HepG2 (cell line): ENCODE measurements at regions not wholly inside any gene's neighbourhood (a gene's known extent, or its start where the extent isn't known, plus 50 kb on each side); places are given as distances from the start of the nearest gene placed in this dataset.

ENCODE experiments used
- EZH2 ChIP-seq: conservative IDR thresholded peaks from 2 replicates; pipeline ENCODE4 v1.6.1; 2012; ENCODE audit warnings: mild to moderate bottlenecking, low read depth, low read length, moderate library complexity
- IKZF1 ChIP-seq: fragments of 450-650 bp; IDR thresholded peaks from 2 replicates; pipeline ENCODE4 v1.7.1; 2016
- NFIB ChIP-seq: sonication (generic); formaldehyde crosslinking; IDR thresholded peaks from 2 replicates; pipeline ENCODE4 v1.9.0; 2021; ENCODE audit warnings: missing genetic modification reagents, mild to moderate bottlenecking, borderline replicate concordance
- POLR2A ChIP-seq, 2 experiments: IDR thresholded peaks; 2 replicates each; pipeline ENCODE4 v1.6.1; 2011; ENCODE audit warnings: low read depth in 2 of 2, low read length in 2 of 2, mild to moderate bottlenecking in 1 of 2, moderate library complexity in 1 of 2; ENCODE audit not compliant: insufficient read depth in 1 of 2
- RARG ChIP-seq: sonication (generic); formaldehyde crosslinking; IDR thresholded peaks from 2 replicates; pipeline ENCODE4 v1.4.0; 2020; ENCODE audit warnings: low read depth, mild to moderate bottlenecking, missing genetic modification reagents
- ZNF138 ChIP-seq: sonication (generic); formaldehyde crosslinking; IDR thresholded peaks from 2 replicates; pipeline ENCODE4 v1.5.0; 2020; ENCODE audit warnings: mild to moderate bottlenecking, low read depth, missing genetic modification reagents
- TF ChIP-seq, protein P1 (sequence below): sonication (generic); formaldehyde crosslinking; IDR thresholded peaks from 2 replicates; pipeline ENCODE4 v1.5.0; 2020; ENCODE audit warnings: missing genetic modification reagents
- TF ChIP-seq, protein P2 (sequence below): sonication (generic); formaldehyde crosslinking; IDR thresholded peaks from 2 replicates; pipeline ENCODE4 v1.5.0; 2020; ENCODE audit warnings: mild to moderate bottlenecking, missing genetic modification reagents, moderate library complexity
- TF ChIP-seq, protein P3 (sequence below): sonication (generic); formaldehyde crosslinking; IDR thresholded peaks from 2 replicates; pipeline ENCODE4 v1.4.0; 2020; ENCODE audit warnings: low read depth, mild to moderate bottlenecking, missing genetic modification reagents
- TF ChIP-seq, protein P4 (sequence below): IDR thresholded peaks from 2 replicates; pipeline ENCODE4 v1.6.1; 2016; ENCODE audit warnings: missing compliant biosample characterization, missing genetic modification reagents, borderline replicate concordance
- TF ChIP-seq, protein P5 (sequence below): sonication (generic); formaldehyde crosslinking; IDR thresholded peaks from 2 replicates; pipeline ENCODE4 v1.4.0; 2020; ENCODE audit warnings: mild to moderate bottlenecking, missing genetic modification reagents
- TF ChIP-seq, protein P6 (sequence below): sonication (generic); formaldehyde crosslinking; IDR thresholded peaks from 2 replicates; pipeline ENCODE4 v1.8.1; 2023; ENCODE audit warnings: mild to moderate bottlenecking, missing genetic modification reagents

DNA sequence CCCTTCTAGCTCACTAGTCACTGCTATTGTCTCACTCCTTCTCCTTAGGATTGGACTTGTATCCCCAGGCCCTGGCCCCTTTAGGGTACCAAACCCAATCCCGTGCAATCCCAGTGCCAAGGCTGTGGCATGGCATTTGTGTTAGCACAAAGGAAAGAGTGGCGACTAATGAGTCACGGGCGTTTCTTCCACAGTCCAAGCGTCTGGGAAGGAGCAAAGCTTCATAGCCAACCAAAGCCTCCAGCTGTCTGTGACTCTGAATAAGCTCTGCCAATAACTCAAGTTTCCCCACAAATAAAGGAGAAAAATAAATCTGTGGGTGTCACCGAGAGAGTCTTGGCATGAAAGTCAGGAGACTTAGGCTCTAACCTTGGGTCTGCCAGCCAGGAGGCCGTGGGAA lies 54.6 kb upstream of the COX10 start:
- TF ChIP-seq EZH2 = no peak
- TF ChIP-seq NFIB (CRISPR knock-in tag) = no peak
- TF ChIP-seq, protein P1, sequence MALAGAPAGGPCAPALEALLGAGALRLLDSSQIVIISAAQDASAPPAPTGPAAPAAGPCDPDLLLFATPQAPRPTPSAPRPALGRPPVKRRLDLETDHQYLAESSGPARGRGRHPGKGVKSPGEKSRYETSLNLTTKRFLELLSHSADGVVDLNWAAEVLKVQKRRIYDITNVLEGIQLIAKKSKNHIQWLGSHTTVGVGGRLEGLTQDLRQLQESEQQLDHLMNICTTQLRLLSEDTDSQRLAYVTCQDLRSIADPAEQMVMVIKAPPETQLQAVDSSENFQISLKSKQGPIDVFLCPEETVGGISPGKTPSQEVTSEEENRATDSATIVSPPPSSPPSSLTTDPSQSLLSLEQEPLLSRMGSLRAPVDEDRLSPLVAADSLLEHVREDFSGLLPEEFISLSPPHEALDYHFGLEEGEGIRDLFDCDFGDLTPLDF = no peak
- TF ChIP-seq, protein P2, sequence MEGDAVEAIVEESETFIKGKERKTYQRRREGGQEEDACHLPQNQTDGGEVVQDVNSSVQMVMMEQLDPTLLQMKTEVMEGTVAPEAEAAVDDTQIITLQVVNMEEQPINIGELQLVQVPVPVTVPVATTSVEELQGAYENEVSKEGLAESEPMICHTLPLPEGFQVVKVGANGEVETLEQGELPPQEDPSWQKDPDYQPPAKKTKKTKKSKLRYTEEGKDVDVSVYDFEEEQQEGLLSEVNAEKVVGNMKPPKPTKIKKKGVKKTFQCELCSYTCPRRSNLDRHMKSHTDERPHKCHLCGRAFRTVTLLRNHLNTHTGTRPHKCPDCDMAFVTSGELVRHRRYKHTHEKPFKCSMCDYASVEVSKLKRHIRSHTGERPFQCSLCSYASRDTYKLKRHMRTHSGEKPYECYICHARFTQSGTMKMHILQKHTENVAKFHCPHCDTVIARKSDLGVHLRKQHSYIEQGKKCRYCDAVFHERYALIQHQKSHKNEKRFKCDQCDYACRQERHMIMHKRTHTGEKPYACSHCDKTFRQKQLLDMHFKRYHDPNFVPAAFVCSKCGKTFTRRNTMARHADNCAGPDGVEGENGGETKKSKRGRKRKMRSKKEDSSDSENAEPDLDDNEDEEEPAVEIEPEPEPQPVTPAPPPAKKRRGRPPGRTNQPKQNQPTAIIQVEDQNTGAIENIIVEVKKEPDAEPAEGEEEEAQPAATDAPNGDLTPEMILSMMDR = no peak
- TF ChIP-seq, protein P3, sequence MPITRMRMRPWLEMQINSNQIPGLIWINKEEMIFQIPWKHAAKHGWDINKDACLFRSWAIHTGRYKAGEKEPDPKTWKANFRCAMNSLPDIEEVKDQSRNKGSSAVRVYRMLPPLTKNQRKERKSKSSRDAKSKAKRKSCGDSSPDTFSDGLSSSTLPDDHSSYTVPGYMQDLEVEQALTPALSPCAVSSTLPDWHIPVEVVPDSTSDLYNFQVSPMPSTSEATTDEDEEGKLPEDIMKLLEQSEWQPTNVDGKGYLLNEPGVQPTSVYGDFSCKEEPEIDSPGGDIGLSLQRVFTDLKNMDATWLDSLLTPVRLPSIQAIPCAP (CRISPR knock-in tag) = no peak
- TF ChIP-seq, protein P4, sequence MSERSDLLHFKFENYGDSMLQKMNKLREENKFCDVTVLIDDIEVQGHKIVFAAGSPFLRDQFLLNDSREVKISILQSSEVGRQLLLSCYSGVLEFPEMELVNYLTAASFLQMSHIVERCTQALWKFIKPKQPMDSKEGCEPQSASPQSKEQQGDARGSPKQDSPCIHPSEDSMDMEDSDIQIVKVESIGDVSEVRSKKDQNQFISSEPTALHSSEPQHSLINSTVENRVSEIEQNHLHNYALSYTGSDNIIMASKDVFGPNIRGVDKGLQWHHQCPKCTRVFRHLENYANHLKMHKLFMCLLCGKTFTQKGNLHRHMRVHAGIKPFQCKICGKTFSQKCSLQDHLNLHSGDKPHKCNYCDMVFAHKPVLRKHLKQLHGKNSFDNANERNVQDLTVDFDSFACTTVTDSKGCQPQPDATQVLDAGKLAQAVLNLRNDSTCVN = no peak
- no peak for TF ChIP-seq RARG (CRISPR knock-in tag)
- TF ChIP-seq, protein P5, sequence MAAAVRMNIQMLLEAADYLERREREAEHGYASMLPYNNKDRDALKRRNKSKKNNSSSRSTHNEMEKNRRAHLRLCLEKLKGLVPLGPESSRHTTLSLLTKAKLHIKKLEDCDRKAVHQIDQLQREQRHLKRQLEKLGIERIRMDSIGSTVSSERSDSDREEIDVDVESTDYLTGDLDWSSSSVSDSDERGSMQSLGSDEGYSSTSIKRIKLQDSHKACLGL = no peak
- no peak for TF ChIP-seq POLR2A (IDR thresholded peaks at IDR 0.05; ENCODE audit: insufficient read depth in 1 of 2, low read depth in 2 of 2, low read length in 2 of 2)
- no peak for TF ChIP-seq IKZF1
- TF ChIP-seq, protein P6, sequence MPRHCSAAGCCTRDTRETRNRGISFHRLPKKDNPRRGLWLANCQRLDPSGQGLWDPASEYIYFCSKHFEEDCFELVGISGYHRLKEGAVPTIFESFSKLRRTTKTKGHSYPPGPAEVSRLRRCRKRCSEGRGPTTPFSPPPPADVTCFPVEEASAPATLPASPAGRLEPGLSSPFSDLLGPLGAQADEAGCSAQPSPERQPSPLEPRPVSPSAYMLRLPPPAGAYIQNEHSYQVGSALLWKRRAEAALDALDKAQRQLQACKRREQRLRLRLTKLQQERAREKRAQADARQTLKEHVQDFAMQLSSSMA (CRISPR knock-in tag) = no peak
- TF ChIP-seq ZNF138 (CRISPR knock-in tag) = no peak
